Ishikawa (cell line): ENCODE measurements at regions not wholly inside any gene's neighbourhood (a gene's known extent, or its start where the extent isn't known, plus 50 kb on each side); places are given as distances from the start of the nearest gene placed in this dataset.

Source experiments
- CEBPB ChIP-seq: IDR thresholded peaks from 2 replicates; pipeline ENCODE4 v1.6.1; 2012
- CREB1 ChIP-seq: IDR thresholded peaks from 2 replicates; pipeline ENCODE4 v1.6.1; 2012; ENCODE audit warnings: low read depth
- EP300 ChIP-seq: IDR thresholded peaks from 2 replicates; pipeline ENCODE4 v1.6.1; 2012; ENCODE audit warnings: borderline replicate concordance
- FOXM1 ChIP-seq: IDR thresholded peaks from 2 replicates; pipeline ENCODE4 v1.6.1; 2012; ENCODE audit warnings: low read depth, borderline replicate concordance
- NFIC ChIP-seq: IDR thresholded peaks from 2 replicates; pipeline ENCODE4 v1.6.1; 2012
- RAD21 ChIP-seq: IDR thresholded peaks from 2 replicates; pipeline ENCODE4 v1.6.1; 2012; ENCODE audit warnings: low read depth
- REST ChIP-seq: IDR thresholded peaks from 2 replicates; pipeline ENCODE4 v1.6.1; 2012; ENCODE audit warnings: low read depth, mild to moderate bottlenecking
- TAF1 ChIP-seq: IDR thresholded peaks from 2 replicates; pipeline ENCODE4 v1.6.1; 2012; ENCODE audit warnings: low read depth, mild to moderate bottlenecking
- TCF12 ChIP-seq: IDR thresholded peaks from 2 replicates; pipeline ENCODE4 v1.6.1; 2012; ENCODE audit warnings: low read depth
- YY1 ChIP-seq: IDR thresholded peaks from 2 replicates; pipeline ENCODE4 v1.6.1; 2012; ENCODE audit warnings: low read depth
- TF ChIP-seq, protein P1 (sequence below): IDR thresholded peaks from 2 replicates; pipeline ENCODE4 v1.6.1; 2012

- TF ChIP-seq TCF12 (no peak), YY1 (no peak), FOXM1 (no peak), EP300 (no peak), CEBPB (no peak), REST (no peak), TAF1 (no peak), RAD21 (no peak), CREB1 (no peak), NFIC (no peak)
- TF ChIP-seq, protein P1, sequence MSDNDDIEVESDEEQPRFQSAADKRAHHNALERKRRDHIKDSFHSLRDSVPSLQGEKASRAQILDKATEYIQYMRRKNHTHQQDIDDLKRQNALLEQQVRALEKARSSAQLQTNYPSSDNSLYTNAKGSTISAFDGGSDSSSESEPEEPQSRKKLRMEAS, result no peak
These were observed 499.8 kb downstream of the C12orf50 start for GRCh38 chr12:87529413-87529812.
